DOHH2 (cell line): ENCODE measurements at regions not wholly inside any gene's neighbourhood (a gene's known extent, or its start where the extent isn't known, plus 50 kb on each side); places are given as distances from the start of the nearest gene placed in this dataset.

Experiments used
- CTCF ChIP-seq: fragments of 200-600 bp; sonication (generic); IDR thresholded peaks from one replicate; pipeline ENCODE4 v1.5.1; 2014; ENCODE audit warnings: antibody characterized with exemption, mild to moderate bottlenecking, low read depth, low read length; ENCODE audit not compliant: poor library complexity, severe bottlenecking
- EZH2phosphoT487 ChIP-seq: fragments of 200-600 bp; sonication (generic); IDR thresholded peaks from 2 replicates; pipeline ENCODE4 v1.6.1; 2017; ENCODE audit warnings: borderline replicate concordance, mild to moderate bottlenecking, antibody characterized with exemption, low read length, moderate library complexity, mixed read lengths

GRCh38 chr14:61977217-61977616, 215.0 kb downstream of the SNAPC1 start:
- TF ChIP-seq EZH2phosphoT487: no peak
- no peak for TF ChIP-seq CTCF
